RWPE1 (cell line): ENCODE measurements at regions not wholly inside any gene's neighbourhood (a gene's known extent, or its start where the extent isn't known, plus 50 kb on each side); places are given as distances from the start of the nearest gene placed in this dataset.

ENCODE experiments used
- CTCF ChIA-PET: fragments of 350-600 bp; sonication (Branson Sonifier 250); formaldehyde crosslinking; extraction: SDS; loops from one replicate; lab custom pipeline; 2021; lab: Yijun Ruan, JAX
- POLR2A ChIA-PET: fragments of 400-600 bp; formaldehyde crosslinking; extraction: SDS; loops from one replicate; lab custom pipeline; 2020; ENCODE audit warnings: antibody characterized with exemption; ENCODE audit not compliant: low non-redundant PET; lab: Yijun Ruan, JAX
- DNase-seq: peaks from one replicate; pipeline ENCODE4 v3.0.0; 2012; ENCODE audit warnings: low spot score
- H3K27ac ChIP-seq: fragments of 450-650 bp; 2 replicates; pipeline ENCODE4 v1.5.1; 2017
- CTCF ChIP-seq: fragments of 450-650 bp; conservative IDR thresholded peaks from 2 replicates; pipeline ENCODE4 v1.5.1; 2017; ENCODE audit warnings: low read depth, mild to moderate bottlenecking

GRCh38 chr13:47407808-47408207 is 511.0 kb upstream of the HTR2A start:
- ChIA-PET CTCF (no interaction called here), POLR2A (no interaction called here)
- H3K27ac ChIP-seq: no peak overlapping the region
- no peak for DNase-seq
- TF ChIP-seq CTCF: no peak

- no peak overlapping the region for H3K27ac ChIP-seq
- POLR2A ChIA-PET: no interaction called here
- CTCF ChIA-PET: no interaction called here
- no peak for TF ChIP-seq CTCF
- DNase-seq: no peak
Observed at GRCh38 chr13:47399599-47399998, 502.7 kb upstream of the HTR2A start.

- ChIA-PET CTCF (no interaction called here), POLR2A (no interaction called here)
- no peak for TF ChIP-seq CTCF
- DNase-seq: peak; percentile 22
- H3K27ac ChIP-seq: no peak overlapping the region
Observed at GRCh38 chr13:47397739-47398138, 500.9 kb upstream of the HTR2A start.

- ChIA-PET CTCF (no interaction called here), POLR2A (no interaction called here)
- no peak for TF ChIP-seq CTCF
- H3K27ac ChIP-seq: no peak overlapping the region
- DNase-seq: no peak
Observed at GRCh38 chr13:47396915-47397314, 500.1 kb upstream of the HTR2A start.

- H3K27ac ChIP-seq: no peak overlapping the region
- CTCF ChIA-PET: interaction anchor here (0.6 kb wide), 1 partner anchor 15 kb away, joined by 3 read pairs; no protein-coding TSS in a partner anchor
- TF ChIP-seq CTCF: no peak
- POLR2A ChIA-PET: no interaction called here
- no peak for DNase-seq
Observed at GRCh38 chr13:47374741-47375140, 477.9 kb upstream of the HTR2A start.

GRCh38 chr13:47372751-47373150 is 475.9 kb upstream of the HTR2A start:
- no peak for TF ChIP-seq CTCF
- ChIA-PET CTCF (no interaction called here), POLR2A (no interaction called here)
- DNase-seq: no peak
- H3K27ac ChIP-seq: no peak overlapping the region

GRCh38 chr13:47351798-47352197 is 454.9 kb upstream of the HTR2A start:
- no peak for DNase-seq
- ChIA-PET POLR2A (no interaction called here), CTCF (interaction anchor here (1.0 kb wide), 1 partner anchor 10 kb away, joined by 4 read pairs; no protein-coding TSS in a partner anchor)
- no peak overlapping the region for H3K27ac ChIP-seq
- TF ChIP-seq CTCF: no peak
